ENCODE measurements at regions not wholly inside any gene's neighbourhood (a gene's known extent, or its start where the extent isn't known, plus 50 kb on each side); places are given as distances from the start of the nearest gene placed in this dataset.

GRCh38 chr6:155687645-155688044 lies 232.0 kb upstream of the NOX3 start:
- no peak for TF ChIP-seq CTCF (IDR thresholded peaks at IDR 0.05)
- TF ChIP-seq POLR2A (IDR thresholded peaks at IDR 0.05): no peak
- no peak for TF ChIP-seq EP300 (IDR thresholded peaks at IDR 0.05)
